ENCODE measurements at regions not wholly inside any gene's neighbourhood (a gene's known extent, or its start where the extent isn't known, plus 50 kb on each side); places are given as distances from the start of the nearest gene placed in this dataset.

DNA sequence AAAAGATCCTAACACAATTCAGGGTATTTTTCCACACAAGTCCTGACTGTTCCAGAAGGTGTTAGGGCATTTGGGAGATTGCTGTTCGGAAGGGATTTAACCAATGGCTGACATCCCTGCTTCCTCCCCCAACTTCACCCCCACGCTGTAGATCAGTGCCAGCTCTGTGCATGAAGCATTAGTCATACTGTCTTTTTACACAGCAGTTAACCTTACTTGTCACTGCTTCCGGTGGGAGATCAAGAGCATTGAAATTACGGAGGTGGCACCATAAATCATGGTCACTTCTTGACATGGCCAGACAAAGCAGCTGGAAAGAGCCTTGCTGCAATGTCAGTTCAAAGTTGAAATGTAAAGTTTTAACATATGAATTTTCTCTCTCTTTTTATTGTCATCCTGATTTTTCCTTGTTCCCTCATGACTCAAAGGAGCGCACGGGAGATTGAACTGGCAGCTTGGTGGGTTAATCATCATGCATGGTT is 70.2 kb downstream of the HRH4 start:
- H3K4me2 ChIP-seq (ENCODE audit: low read length): no peak overlapping the region
- H3K27ac ChIP-seq (ENCODE audit: low read depth, low read length, poor library complexity, severe bottlenecking): no peak overlapping the region
- no peak for DNase-seq (ENCODE audit: low spot score)
- no peak overlapping the region for H3K4me3 ChIP-seq (ENCODE audit: low read depth, low read length, poor library complexity, severe bottlenecking)
- H3K4me1 ChIP-seq (ENCODE audit: insufficient read depth, low read length, poor library complexity, severe bottlenecking): no peaks in the 10 kb centered on the region
- no peaks in the 10 kb centered on the region for H3K36me3 ChIP-seq (ENCODE audit: insufficient read depth, low read length)
- H2AFZ ChIP-seq (ENCODE audit: low read length): no peak overlapping the region
- H4K20me1 ChIP-seq (ENCODE audit: insufficient read depth, low read length): no peaks in the 10 kb centered on the region
- intact Hi-C loops (cut with micrococcal nuclease; ENCODE audit: unreplicated experiment): no loop called here
- no TSS peak for BruUV-seq (replicated peaks)
- H3K79me2 ChIP-seq (ENCODE audit: insufficient read depth, low read depth, low read length): no peaks in the 10 kb centered on the region
- no peaks in the 10 kb centered on the region for H3K9me2 ChIP-seq (ENCODE audit: insufficient read depth, low read length)
- H3K9me3 ChIP-seq (ENCODE audit: low read length): no peaks in the 10 kb centered on the region
- ChIA-PET POLR2A (no interaction called here), CTCF (ENCODE audit: unreplicated experiment) (no interaction called here)
- no peak for TF ChIP-seq EZH2phosphoT487 (IDR thresholded peaks at IDR 0.05; ENCODE audit: borderline replicate concordance, low read depth, low read length)
- TF ChIP-seq CTCF (conservative IDR thresholded peaks at IDR 0.05; ENCODE audit: low read length): no peak

- no peaks in the 10 kb centered on the region for H3K9me2 ChIP-seq (ENCODE audit: insufficient read depth, low read length)
- no peak for DNase-seq (ENCODE audit: low spot score)
- no peaks in the 10 kb centered on the region for H3K9me3 ChIP-seq (ENCODE audit: low read length)
- H3K36me3 ChIP-seq (ENCODE audit: insufficient read depth, low read length): no peaks in the 10 kb centered on the region
- no peaks in the 10 kb centered on the region for H3K79me2 ChIP-seq (ENCODE audit: insufficient read depth, low read depth, low read length)
- ChIA-PET CTCF (ENCODE audit: unreplicated experiment) (no interaction called here), POLR2A (no interaction called here)
- no peak overlapping the region for H3K27ac ChIP-seq (ENCODE audit: low read depth, low read length, poor library complexity, severe bottlenecking)
- no TSS peak for BruUV-seq (replicated peaks)
- intact Hi-C loops (cut with micrococcal nuclease; ENCODE audit: unreplicated experiment): no loop called here
- no peak overlapping the region for H3K4me3 ChIP-seq (ENCODE audit: low read depth, low read length, poor library complexity, severe bottlenecking)
- H3K4me2 ChIP-seq (ENCODE audit: low read length): no peak overlapping the region
- H4K20me1 ChIP-seq (ENCODE audit: insufficient read depth, low read length): no peaks in the 10 kb centered on the region
- TF ChIP-seq CTCF (conservative IDR thresholded peaks at IDR 0.05; ENCODE audit: low read length) (no peak), EZH2phosphoT487 (IDR thresholded peaks at IDR 0.05; ENCODE audit: borderline replicate concordance, low read depth, low read length) (no peak)
- H2AFZ ChIP-seq (ENCODE audit: low read length): no peak overlapping the region
- no peaks in the 10 kb centered on the region for H3K4me1 ChIP-seq (ENCODE audit: insufficient read depth, low read length, poor library complexity, severe bottlenecking)
These were observed 73.8 kb downstream of the HRH4 start for GRCh38 chr18:24534271-24534670.

DNA sequence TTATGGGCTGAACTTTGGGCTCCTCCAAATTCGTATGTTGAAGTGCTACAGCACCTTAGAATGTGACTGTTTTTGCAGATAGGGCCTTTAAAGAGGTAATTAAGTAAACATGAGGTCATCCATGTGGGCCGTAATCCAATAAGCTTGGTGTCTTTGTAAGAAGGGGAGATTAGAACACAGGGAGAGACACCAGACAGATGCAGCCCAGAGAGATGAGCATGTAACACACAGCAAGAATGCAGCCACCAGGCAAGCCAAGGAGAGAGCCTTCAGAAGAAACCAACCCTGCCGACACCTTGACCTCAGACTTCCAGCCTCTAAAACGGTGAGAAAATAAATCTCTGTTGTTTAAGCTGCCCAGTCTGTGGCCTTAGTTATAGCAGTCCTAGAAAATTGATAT is 74.3 kb downstream of the HRH4 start:
- DNase-seq (ENCODE audit: low spot score): no peak
- intact Hi-C loops (cut with micrococcal nuclease; ENCODE audit: unreplicated experiment): no loop called here
- no peaks in the 10 kb centered on the region for H3K4me1 ChIP-seq (ENCODE audit: insufficient read depth, low read length, poor library complexity, severe bottlenecking)
- no peaks in the 10 kb centered on the region for H4K20me1 ChIP-seq (ENCODE audit: insufficient read depth, low read length)
- H3K4me3 ChIP-seq (ENCODE audit: low read depth, low read length, poor library complexity, severe bottlenecking): no peak overlapping the region
- POLR2A ChIA-PET: no interaction called here
- no peak overlapping the region for H3K27ac ChIP-seq (ENCODE audit: low read depth, low read length, poor library complexity, severe bottlenecking)
- H3K79me2 ChIP-seq (ENCODE audit: insufficient read depth, low read depth, low read length): no peaks in the 10 kb centered on the region
- H3K36me3 ChIP-seq (ENCODE audit: insufficient read depth, low read length): no peaks in the 10 kb centered on the region
- no peak overlapping the region for H3K4me2 ChIP-seq (ENCODE audit: low read length)
- no peak overlapping the region for H2AFZ ChIP-seq (ENCODE audit: low read length)
- H3K9me3 ChIP-seq (ENCODE audit: low read length): no peaks in the 10 kb centered on the region
- TF ChIP-seq EZH2phosphoT487 (IDR thresholded peaks at IDR 0.05; ENCODE audit: borderline replicate concordance, low read depth, low read length) (no peak), CTCF (conservative IDR thresholded peaks at IDR 0.05; ENCODE audit: low read length) (no peak)
- CTCF ChIA-PET (ENCODE audit: unreplicated experiment): no interaction called here
- no TSS peak for BruUV-seq (replicated peaks)
- no peaks in the 10 kb centered on the region for H3K9me2 ChIP-seq (ENCODE audit: insufficient read depth, low read length)

Data from OCI-LY7 (cell line).